ENCODE measurements at regions not wholly inside any gene's neighbourhood (a gene's known extent, or its start where the extent isn't known, plus 50 kb on each side); places are given as distances from the start of the nearest gene placed in this dataset.

DNA sequence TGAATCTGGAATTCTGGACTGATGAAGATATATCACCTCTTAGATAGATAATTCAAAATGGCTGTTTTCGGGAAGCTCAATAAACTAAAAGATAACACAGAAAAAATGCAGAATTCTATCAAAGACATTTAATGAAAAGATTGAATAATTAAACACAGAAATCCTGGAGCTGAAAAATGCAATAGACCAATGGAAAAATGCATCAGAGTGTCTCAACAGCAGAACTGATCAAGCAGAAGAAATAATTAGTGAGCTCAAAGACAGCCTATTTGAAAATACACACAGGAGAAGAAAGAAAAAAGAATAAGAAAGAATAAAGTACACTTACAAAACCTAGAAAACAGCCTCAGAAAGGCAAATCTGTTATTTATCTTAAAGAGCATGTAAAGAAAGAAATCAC lies 356.4 kb upstream of the B3GAT1 start:
- TF ChIP-seq, protein P1, sequence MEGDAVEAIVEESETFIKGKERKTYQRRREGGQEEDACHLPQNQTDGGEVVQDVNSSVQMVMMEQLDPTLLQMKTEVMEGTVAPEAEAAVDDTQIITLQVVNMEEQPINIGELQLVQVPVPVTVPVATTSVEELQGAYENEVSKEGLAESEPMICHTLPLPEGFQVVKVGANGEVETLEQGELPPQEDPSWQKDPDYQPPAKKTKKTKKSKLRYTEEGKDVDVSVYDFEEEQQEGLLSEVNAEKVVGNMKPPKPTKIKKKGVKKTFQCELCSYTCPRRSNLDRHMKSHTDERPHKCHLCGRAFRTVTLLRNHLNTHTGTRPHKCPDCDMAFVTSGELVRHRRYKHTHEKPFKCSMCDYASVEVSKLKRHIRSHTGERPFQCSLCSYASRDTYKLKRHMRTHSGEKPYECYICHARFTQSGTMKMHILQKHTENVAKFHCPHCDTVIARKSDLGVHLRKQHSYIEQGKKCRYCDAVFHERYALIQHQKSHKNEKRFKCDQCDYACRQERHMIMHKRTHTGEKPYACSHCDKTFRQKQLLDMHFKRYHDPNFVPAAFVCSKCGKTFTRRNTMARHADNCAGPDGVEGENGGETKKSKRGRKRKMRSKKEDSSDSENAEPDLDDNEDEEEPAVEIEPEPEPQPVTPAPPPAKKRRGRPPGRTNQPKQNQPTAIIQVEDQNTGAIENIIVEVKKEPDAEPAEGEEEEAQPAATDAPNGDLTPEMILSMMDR (IDR thresholded peaks at IDR 0.05) = no peak
- no peak for TF ChIP-seq POLR2A (IDR thresholded peaks at IDR 0.05)

Data from right lobe of liver (tissue), 4 donors.